H9 (cell line): ENCODE measurements at regions not wholly inside any gene's neighbourhood (a gene's known extent, or its start where the extent isn't known, plus 50 kb on each side); places are given as distances from the start of the nearest gene placed in this dataset.
"Not testable (repeated sequence)": the region's sequence is repeated elsewhere in the genome, so short reads cannot be mapped to it uniquely, and the experiment has no call there.

Experiments used
- DNase-seq: peaks from one replicate; pipeline ENCODE4 v3.0.0-alpha.2; 2017
- H2AFZ ChIP-seq: one replicate; pipeline ENCODE4 v1.6.1; 2013; ENCODE audit warnings: mild to moderate bottlenecking, low read length, control low read depth, moderate library complexity
- H2AK5ac ChIP-seq: 2 replicates; pipeline ENCODE4 v1.6.1; 2013; ENCODE audit warnings: low read length, control low read depth, mixed read lengths; ENCODE audit not compliant: insufficient read length
- H2BK120ac ChIP-seq: one replicate; pipeline ENCODE4 v1.6.1; 2013; ENCODE audit warnings: low read depth, mild to moderate bottlenecking, low read length, control low read depth, inconsistent platforms; ENCODE audit not compliant: poor library complexity, severe bottlenecking
- H2BK12ac ChIP-seq: 2 replicates; pipeline ENCODE4 v1.6.1; 2013; ENCODE audit warnings: low read length, control low read depth, mixed read lengths, low read depth; ENCODE audit not compliant: insufficient read length
- H2BK15ac ChIP-seq: 2 replicates; pipeline ENCODE4 v1.6.1; 2013; ENCODE audit warnings: low read depth, low read length, control low read depth
- H2BK20ac ChIP-seq: one replicate; pipeline ENCODE4 v1.6.1; 2013; ENCODE audit warnings: low read depth, mild to moderate bottlenecking, low read length, control low read depth, inconsistent platforms; ENCODE audit not compliant: poor library complexity, severe bottlenecking
- H2BK5ac ChIP-seq: 2 replicates; pipeline ENCODE4 v1.6.1; 2013; ENCODE audit warnings: low read length, control low read depth, mixed read lengths; ENCODE audit not compliant: insufficient read length
- H3K14ac ChIP-seq: 2 replicates; pipeline ENCODE4 v1.6.1; 2013; ENCODE audit warnings: low read length, control low read depth; ENCODE audit not compliant: insufficient read depth
- H3K18ac ChIP-seq: 2 replicates; pipeline ENCODE4 v1.6.1; 2013; ENCODE audit warnings: low read depth, mild to moderate bottlenecking, mixed read lengths, low read length, control low read depth; ENCODE audit not compliant: insufficient read length
- H3K23ac ChIP-seq: 2 replicates; pipeline ENCODE4 v1.6.1; 2013; ENCODE audit warnings: low read length, control low read depth, mixed read lengths, low read depth; ENCODE audit not compliant: insufficient read length
- H3K23me2 ChIP-seq: 2 replicates; pipeline ENCODE4 v1.6.1; 2013; ENCODE audit warnings: low read depth, mild to moderate bottlenecking, mixed read lengths, low read length, control low read depth; ENCODE audit not compliant: insufficient read length, poor library complexity, severe bottlenecking
- H3K27ac ChIP-seq: 2 replicates; pipeline ENCODE4 v1.5.1; 2013; ENCODE audit warnings: low read length, control low read depth, mixed read lengths, low read depth; ENCODE audit not compliant: insufficient read length
- H3K27me3 ChIP-seq: 2 replicates; pipeline ENCODE4 v1.6.1; 2013; ENCODE audit warnings: low read length, control low read depth, inconsistent platforms; ENCODE audit not compliant: insufficient read depth
- H3K4ac ChIP-seq: 2 replicates; pipeline ENCODE4 v1.6.1; 2013; ENCODE audit warnings: low read depth, mild to moderate bottlenecking, control low read depth, inconsistent platforms, low read length, moderate library complexity
- H3K4me1 ChIP-seq: 2 replicates; pipeline ENCODE4 v1.6.1; 2013; ENCODE audit warnings: low read length, control low read depth, inconsistent platforms; ENCODE audit not compliant: insufficient read depth
- H3K4me2 ChIP-seq: 2 replicates; pipeline ENCODE4 v1.6.1; 2013; ENCODE audit warnings: low read length, control low read depth, mixed read lengths; ENCODE audit not compliant: insufficient read length, insufficient read depth
- H3K56ac ChIP-seq: 2 replicates; pipeline ENCODE4 v1.6.1; 2013; ENCODE audit warnings: low read depth, mild to moderate bottlenecking, mixed read lengths, low read length, control low read depth; ENCODE audit not compliant: insufficient read length
- H3K79me1 ChIP-seq: 2 replicates; pipeline ENCODE4 v1.6.1; 2013; ENCODE audit warnings: low read depth, mild to moderate bottlenecking, moderate library complexity, low read length, control low read depth, inconsistent platforms; ENCODE audit not compliant: insufficient read depth, poor library complexity, severe bottlenecking
- H3K79me2 ChIP-seq: 2 replicates; pipeline ENCODE4 v1.6.1; 2013; ENCODE audit warnings: low read length, control low read depth, inconsistent platforms; ENCODE audit not compliant: insufficient read depth
- H3K9ac ChIP-seq: 2 replicates; pipeline ENCODE4 v1.6.1; 2013; ENCODE audit warnings: low read length, control low read depth, mixed read lengths; ENCODE audit not compliant: insufficient read length; ENCODE audit errors: extremely low read depth
- H3K9me3 ChIP-seq: one replicate; pipeline ENCODE4 v1.6.1; 2013; ENCODE audit warnings: low read depth, low read length, inconsistent platforms; ENCODE audit not compliant: control insufficient read depth
- H3T11ph ChIP-seq: one replicate; pipeline ENCODE4 v1.6.1; 2013; ENCODE audit warnings: mild to moderate bottlenecking, low read length, control low read depth, inconsistent platforms
- H4K20me1 ChIP-seq: one replicate; pipeline ENCODE4 v1.6.1; 2013; ENCODE audit not compliant: control insufficient read depth, insufficient read length, insufficient read depth
- H4K5ac ChIP-seq: 2 replicates; pipeline ENCODE4 v1.6.1; 2013; ENCODE audit warnings: low read depth, mild to moderate bottlenecking, mixed read lengths, low read length, control low read depth; ENCODE audit not compliant: insufficient read length
- H4K8ac ChIP-seq: replicated peaks from 2 replicates; pipeline ENCODE4 v1.6.1; 2013; ENCODE audit warnings: low read length, control low read depth, mixed read lengths, low read depth; ENCODE audit not compliant: insufficient read length
- H4K91ac ChIP-seq: 2 replicates; pipeline ENCODE4 v1.6.1; 2013; ENCODE audit warnings: low read depth, mild to moderate bottlenecking, moderate library complexity, mixed read lengths, low read length, control low read depth; ENCODE audit not compliant: insufficient read length
- H3K27ac Mint-ChIP-seq, 3 experiments: 2 replicates in 2 of 3; 3 replicates in 1 of 3; pipeline ENCODE4 v1.8.0; 2020 to 2021; ENCODE audit warnings: mixed read lengths in 3 of 3, mild to moderate bottlenecking in 1 of 3, moderate library complexity in 1 of 3
- H3K27me3 Mint-ChIP-seq: 2 replicates; pipeline ENCODE4 v1.8.0; 2021; ENCODE audit warnings: low read depth, mild to moderate bottlenecking, moderate library complexity, mixed read lengths
- H3K36me3 Mint-ChIP-seq, 3 experiments: 2 replicates in 2 of 3; 3 replicates in 1 of 3; pipeline ENCODE4 v1.8.0; 2020 to 2021; ENCODE audit warnings: low read depth in 3 of 3, mixed read lengths in 3 of 3; ENCODE audit not compliant: insufficient read depth in 1 of 3
- H3K4me1 Mint-ChIP-seq, 2 experiments: 2 replicates each; pipeline ENCODE4 v1.8.0; 2020; ENCODE audit warnings: mixed read lengths in 2 of 2
- H3K4me3 Mint-ChIP-seq, 2 experiments: 2 replicates in 1 of 2; 3 replicates in 1 of 2; pipeline ENCODE4 v1.8.0; 2020 to 2021; ENCODE audit warnings: mild to moderate bottlenecking in 2 of 2, mixed read lengths in 2 of 2, moderate library complexity in 1 of 2
- H3K9me3 Mint-ChIP-seq, 2 experiments: 2 replicates in 1 of 2; 3 replicates in 1 of 2; pipeline ENCODE4 v1.8.0; 2020; ENCODE audit warnings: mild to moderate bottlenecking in 2 of 2, mixed read lengths in 2 of 2, moderate library complexity in 1 of 2
- CTCF ChIP-seq: fragments of 200-600 bp; sonication (generic); conservative IDR thresholded peaks from 3 replicates; pipeline ENCODE4 v1.8.0; 2021; ENCODE audit warnings: antibody characterized with exemption, mild to moderate bottlenecking
- WGBS: extraction: QIAGEN DNeasy Blood & Tissue Kit; methylation state at CpG from one replicate; pipeline ENCODE4 v1.1.7; 2013; ENCODE audit warnings: missing lambda C conversion rate, low lambda C conversion rate, mixed read lengths; ENCODE audit not compliant: insufficient read length; ENCODE audit errors: extremely low coverage; 5-methylcytosine and 5-hydroxymethylcytosine counted together

GRCh38 chr6:141752677-141753076 is 380.0 kb upstream of the GJE1 start:
- no CpG with 5 or more reads among the region's 1 CpG for WGBS
- Histone ChIP-seq H2BK15ac (no peak overlapping the region), H3K23ac (no peak overlapping the region), H3K23me2 (no peaks in the 10 kb centered on the region), H3K79me1 (no peaks in the 10 kb centered on the region), H4K5ac (no peak overlapping the region), H4K8ac (no peak overlapping the region), H4K91ac (no peak overlapping the region), H3K4me1 (no peaks in the 10 kb centered on the region), H3K27me3 (no peaks in the 10 kb centered on the region), H3K56ac (no peak overlapping the region), H2AK5ac (no peak overlapping the region), H3K9me3 (no peaks in the 10 kb centered on the region), H2AFZ (no peak overlapping the region), H2BK5ac (no peak overlapping the region), H3K27ac (no peak overlapping the region), H3K18ac (no peak overlapping the region), H2BK12ac (no peak overlapping the region), H2BK20ac (no peak overlapping the region), H3K79me2 (no peaks in the 10 kb centered on the region), H3K4ac (no peak overlapping the region), H4K20me1 (no peaks in the 10 kb centered on the region), H3K9ac (no peak overlapping the region), H2BK120ac (no peak overlapping the region), H3T11ph (no peak overlapping the region), H3K4me2 (no peak overlapping the region), H3K14ac (no peak overlapping the region)
- Mint-ChIP-seq H3K4me3 (no peak overlapping the region), H3K27me3 (no peaks in the 10 kb centered on the region), H3K9me3 (peaks cover 0 to 2% of the 10 kb centered on the region in 2 experiments; a peak in 2 of 5 replicates), H3K27ac (no peak overlapping the region), H3K36me3 (peaks cover 0 to 2% (median 0%) of the 10 kb centered on the region in 3 experiments; a peak in 1 of 7 replicates), H3K4me1 (no peaks in the 10 kb centered on the region)
- TF ChIP-seq CTCF = no peak
- DNase-seq = no peak

GRCh38 chr6:141746324-141746723 is 386.4 kb upstream of the GJE1 start:
- H3K9me3 Mint-ChIP-seq, H3T11ph ChIP-seq, H2BK15ac ChIP-seq, H3K27me3 Mint-ChIP-seq, H2BK120ac ChIP-seq, H2AFZ ChIP-seq, H3K9ac ChIP-seq, H3K27me3 ChIP-seq, H4K5ac ChIP-seq, H3K4me3 Mint-ChIP-seq, H2BK12ac ChIP-seq, H2BK5ac ChIP-seq, H3K4me1 ChIP-seq, H2AK5ac ChIP-seq, H3K79me1 ChIP-seq, H2BK20ac ChIP-seq, H3K4me1 Mint-ChIP-seq, H3K4ac ChIP-seq, H3K4me2 ChIP-seq, DNase-seq, H3K23me2 ChIP-seq, H3K9me3 ChIP-seq, H3K14ac ChIP-seq, H4K8ac ChIP-seq, H3K56ac ChIP-seq, H3K18ac ChIP-seq, H3K23ac ChIP-seq, H4K20me1 ChIP-seq, H3K27ac ChIP-seq, H4K91ac ChIP-seq, H3K79me2 ChIP-seq: not testable (repeated sequence)
- no CpG with 5 or more reads among the region's 7 CpGs for WGBS
- peak overlapping the region in 1 of 3 experiments; percentile 55; a peak in 1 of 7 replicates for H3K27ac Mint-ChIP-seq
- peaks cover 6 to 17% (median 8%) of the 10 kb centered on the region in 3 experiments; a peak in 5 of 7 replicates for H3K36me3 Mint-ChIP-seq
